ENCODE measurements at regions not wholly inside any gene's neighbourhood (a gene's known extent, or its start where the extent isn't known, plus 50 kb on each side); places are given as distances from the start of the nearest gene placed in this dataset.
"Not testable (repeated sequence)": the region's sequence is repeated elsewhere in the genome, so short reads cannot be mapped to it uniquely, and the experiment has no call there.

DNA sequence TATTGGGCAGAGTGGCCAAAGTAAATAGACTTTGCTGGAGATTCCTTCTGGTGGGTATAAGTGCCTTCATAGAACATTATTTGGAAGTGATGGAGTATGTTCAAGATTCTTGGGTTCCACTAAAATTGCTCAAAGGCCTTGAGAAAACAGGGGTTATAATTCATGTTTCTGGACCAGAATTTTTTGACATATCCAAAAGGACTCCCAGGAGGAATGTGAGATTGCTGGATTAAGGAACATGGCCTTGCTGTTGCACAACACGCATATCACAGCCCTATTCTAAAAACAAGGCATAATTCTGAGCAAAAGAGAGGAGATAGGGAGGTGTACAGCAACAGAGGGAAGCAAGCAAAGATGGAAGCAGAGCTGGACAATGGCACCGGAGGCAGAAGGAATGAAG is 111.7 kb upstream of the TNP1 start:
- no peak for DNase-seq

GRCh38 chr2:216970359-216970915 is 110.6 kb upstream of the TNP1 start:
- DNase-seq: no peak

DNA sequence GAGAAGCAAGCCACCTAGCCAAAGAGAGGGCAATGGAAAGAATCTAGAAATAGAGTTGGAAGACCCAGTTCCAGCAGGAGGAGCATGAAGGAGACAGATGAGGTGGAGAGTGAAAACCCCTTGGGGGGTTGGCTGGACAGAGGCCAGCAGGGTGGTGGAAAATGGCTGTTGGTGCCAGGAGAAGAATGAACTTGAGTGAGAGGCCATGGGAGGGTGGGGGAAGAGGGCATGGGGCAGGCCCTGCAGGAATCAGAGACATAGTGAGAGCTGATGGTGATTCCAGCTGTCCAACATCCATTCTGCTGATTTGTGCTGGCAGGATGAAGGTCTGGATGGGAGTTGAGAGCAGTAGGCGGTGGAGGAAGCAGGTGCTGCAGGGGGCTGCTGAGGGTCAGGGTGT is 108.0 kb upstream of the TNP1 start:
- no peak for DNase-seq

- no peak for DNase-seq
These were observed 100.9 kb upstream of the TNP1 start for GRCh38 chr2:216960671-216961268.

DNA sequence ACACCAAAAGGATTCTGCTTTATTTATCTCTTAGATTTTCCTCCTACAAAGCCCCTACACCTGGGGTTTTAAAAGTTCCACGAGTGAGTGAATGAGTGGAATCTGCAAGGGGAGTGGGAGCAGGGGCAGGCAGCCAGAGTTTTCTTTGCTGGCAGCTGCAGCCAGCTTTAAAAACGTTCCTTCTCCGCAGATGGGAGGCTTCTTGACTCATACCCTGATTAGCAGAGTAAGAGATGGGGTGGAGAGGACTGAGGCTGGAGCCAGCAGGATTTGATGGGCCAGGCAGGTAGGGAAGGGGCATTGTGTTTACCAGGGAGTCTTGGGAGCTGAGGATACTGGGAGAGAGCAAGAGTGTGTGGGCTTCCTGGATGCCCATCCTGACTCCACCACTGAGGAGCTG is 99.6 kb upstream of the TNP1 start:
- DNase-seq: no peak

DNA sequence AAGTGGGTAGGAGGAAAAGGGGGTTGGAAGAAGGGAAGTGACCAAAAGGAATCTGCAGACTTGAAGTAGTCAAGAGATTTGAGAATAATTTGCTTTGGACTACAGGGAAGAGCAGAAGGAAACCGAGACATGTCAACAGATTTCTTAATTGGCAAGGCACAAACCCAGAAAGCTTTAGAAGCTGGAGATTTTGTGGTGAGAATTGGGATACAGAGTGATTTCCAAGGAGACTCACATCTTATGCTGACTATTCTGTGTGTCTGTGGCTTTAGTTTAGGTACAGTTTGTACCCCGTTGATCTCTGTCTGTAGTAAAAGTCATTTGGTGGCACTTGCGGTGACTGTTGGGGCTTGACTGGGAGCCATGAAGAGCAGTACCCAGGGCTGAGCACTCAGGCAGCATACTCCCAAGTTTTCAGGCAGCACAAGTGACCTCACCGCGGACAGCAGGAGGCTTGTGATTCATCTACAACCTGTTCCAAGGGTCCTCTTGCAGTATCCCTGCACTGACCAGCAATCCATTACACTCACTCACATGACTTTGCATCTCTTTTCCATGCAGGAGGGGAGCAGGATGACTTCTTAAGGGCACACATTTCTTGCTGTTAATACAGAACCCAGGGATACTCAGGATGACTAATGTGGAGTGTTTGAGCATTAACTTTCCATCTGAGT is 97.1 kb upstream of the TNP1 start:
- no peak for DNase-seq

DNA sequence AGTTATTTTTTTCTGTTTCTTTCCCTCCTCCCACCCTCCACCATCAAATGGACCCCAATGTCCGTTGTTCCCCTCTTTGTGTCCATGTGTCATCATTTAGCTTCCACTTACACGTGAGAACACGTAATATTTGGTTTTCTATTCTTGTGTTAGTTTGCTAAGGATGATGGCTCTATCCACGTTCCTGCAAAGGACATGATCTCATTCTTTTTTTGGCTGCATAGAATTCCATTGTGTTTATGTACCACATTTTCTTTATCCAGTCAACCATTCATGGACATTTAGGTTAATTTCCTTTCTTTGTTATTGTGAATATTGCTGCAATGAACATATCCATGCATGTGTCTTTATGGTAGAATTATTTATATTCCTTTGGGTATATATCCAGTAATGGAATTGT is 91.3 kb upstream of the TNP1 start:
- DNase-seq: no peak

DNA sequence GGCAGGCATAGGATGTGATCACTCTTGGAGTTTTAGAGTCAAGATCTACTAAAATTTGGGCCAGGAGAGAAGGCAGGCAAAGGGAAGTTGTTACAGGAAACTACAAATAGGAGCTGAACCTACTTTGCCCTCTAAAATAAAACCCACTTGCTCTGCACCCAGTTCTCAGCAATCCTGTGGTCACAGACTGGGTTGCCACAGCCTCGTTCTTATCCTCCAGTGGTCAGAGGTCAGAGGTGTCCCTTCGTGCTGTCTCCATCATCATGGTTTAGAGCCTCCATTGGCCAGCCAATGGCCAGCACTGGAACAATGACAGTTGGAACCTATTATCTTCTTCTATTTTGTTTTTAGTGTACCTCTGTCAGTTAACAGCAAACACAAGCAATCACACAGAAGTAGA is 90.7 kb upstream of the TNP1 start:
- DNase-seq: no peak

GRCh38 chr2:216949700-216950413 is 90.0 kb upstream of the TNP1 start:
- DNase-seq: no peak

DNA sequence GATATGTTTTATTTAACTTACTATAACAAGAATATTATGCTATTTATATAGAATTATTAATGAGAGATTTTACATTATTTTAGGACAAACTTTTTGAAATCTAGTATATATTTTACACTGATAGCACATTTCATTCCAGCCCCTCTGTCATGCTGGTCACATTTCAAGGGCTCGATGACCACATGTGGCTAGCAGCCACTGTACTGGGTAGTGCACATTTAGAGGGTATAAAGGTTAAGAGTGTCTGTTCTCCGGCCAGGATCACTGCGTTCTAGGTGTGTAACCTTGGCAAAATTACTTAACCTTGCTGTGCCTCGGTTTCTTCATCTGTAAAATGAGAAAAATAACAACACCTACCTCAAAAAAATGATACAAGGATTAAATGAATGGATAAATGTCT is 87.2 kb upstream of the TNP1 start:
- no peak for DNase-seq

DNA sequence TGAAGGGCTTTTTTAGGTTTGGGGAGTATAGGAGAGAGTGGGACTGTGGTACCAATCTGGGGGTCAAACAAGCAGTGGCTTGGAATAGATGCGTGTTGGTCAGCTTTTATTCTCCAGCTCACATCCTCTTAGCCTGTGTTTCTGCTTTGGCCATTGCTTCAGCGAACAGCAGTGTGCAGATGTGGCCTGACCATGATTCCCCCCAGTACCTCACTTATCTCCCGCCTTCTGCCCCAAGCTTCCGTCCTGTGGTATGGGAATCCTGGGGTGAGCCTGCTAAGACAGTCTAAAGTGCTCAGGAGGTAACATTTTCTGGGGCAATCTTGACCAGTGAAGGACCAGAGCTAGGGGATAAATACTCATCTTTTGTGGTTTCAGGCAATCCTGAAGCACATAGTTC is 84.9 kb upstream of the TNP1 start:
- no peak for DNase-seq

DNA sequence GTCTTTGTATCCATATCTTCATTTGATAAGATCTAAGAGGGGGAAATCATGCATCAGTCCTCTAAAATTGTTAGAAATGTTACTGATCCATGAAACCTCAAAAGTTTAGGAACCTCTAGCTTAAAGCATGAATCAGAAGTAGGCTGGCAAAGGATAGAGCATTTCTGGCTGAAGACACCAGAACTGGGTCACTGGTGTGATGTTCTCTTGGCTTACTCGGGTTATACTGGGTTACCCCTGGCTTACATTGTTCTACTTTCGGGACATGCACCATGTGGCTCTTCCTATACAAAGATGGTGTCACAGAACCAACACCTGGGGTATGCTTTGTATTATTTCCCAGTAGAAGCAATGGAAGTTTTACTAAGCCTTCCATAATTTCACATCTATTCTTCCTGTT is 83.2 kb upstream of the TNP1 start:
- DNase-seq: no peak

DNA sequence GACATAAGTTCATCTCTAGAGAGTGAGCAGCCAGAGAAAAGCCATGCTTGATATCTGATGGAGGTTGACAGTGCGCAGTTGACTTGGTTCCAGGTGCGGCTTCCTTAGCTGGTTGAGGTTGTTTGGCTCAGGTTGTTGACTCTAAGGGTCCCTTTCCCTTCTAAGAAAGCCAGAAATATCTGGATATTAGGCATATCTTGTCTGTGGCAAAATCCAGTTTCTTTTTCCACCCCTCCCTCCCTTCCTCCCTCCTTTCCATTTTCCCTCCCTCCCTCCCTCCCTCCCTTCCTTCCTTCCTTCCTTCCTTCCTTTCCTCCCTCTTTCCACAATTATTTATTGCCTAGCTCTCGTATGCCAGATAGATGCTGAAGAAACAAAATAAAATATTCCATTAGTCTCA is 82.6 kb upstream of the TNP1 start:
- DNase-seq: no peak

GRCh38 chr2:216942016-216942415 is 82.2 kb upstream of the TNP1 start:
- no peak for DNase-seq

DNA sequence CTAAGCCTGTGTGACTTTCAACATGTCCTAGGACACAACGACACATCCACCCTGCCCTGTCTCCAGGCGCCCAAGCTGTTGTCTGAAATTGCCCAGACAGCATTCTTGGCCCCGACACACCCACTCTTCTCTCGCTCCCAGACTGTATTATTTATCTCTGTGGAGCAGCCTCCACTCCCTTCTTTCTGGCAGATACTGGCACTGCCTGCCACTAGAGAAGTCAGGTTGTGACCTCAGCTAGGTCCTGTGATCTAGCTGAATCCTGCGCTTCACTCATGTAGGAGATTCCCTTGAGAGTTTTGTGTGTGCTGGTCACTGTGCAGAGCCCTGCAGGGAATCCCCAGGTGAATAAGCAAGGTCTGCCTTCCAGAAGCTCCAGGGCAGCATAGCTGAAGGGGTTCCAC is 77.1 kb upstream of the TNP1 start:
- DNase-seq: no peak

GRCh38 chr2:216934623-216935022 is 74.8 kb upstream of the TNP1 start:
- no peak for DNase-seq

GRCh38 chr2:216934151-216934550 is 74.3 kb upstream of the TNP1 start:
- DNase-seq: no peak

- DNase-seq: no peak
These were observed 73.1 kb upstream of the TNP1 start for GRCh38 chr2:216932863-216933548.

DNA sequence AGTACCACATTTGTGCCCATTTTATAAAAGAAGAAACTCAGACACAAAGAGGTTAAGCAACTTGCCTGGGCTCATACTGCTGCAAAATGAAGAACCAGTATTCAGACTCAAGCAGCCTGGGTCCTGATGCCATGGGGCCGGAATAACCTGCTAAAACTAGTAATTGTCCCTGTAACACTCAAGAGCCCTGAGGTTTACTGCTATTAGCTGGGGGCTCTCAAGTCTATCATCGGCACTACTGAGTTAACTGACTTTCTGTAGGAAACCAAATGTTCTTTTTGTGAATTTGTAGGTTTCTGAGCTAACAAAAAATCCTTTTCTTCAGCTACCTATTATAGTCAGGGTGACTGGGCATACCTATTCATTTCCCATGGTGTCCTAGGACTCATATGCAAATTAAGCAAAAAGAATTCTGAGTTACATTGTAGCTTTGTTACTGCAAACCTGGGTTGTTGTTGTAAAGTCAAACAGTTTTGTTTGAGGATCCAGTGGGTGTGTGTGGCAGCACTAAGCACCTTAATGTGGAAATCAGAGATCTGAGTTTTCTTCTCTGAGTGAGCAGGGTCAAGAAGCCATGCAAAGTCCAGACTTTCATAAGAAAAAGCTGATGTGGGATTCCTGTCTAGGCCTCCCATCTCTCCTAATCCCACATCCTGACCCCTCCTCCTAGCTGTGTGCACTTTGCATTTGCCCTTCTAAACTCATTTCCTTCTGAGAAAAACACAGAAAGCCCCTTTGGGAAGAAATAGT is 72.4 kb upstream of the TNP1 start:
- DNase-seq: no peak

DNA sequence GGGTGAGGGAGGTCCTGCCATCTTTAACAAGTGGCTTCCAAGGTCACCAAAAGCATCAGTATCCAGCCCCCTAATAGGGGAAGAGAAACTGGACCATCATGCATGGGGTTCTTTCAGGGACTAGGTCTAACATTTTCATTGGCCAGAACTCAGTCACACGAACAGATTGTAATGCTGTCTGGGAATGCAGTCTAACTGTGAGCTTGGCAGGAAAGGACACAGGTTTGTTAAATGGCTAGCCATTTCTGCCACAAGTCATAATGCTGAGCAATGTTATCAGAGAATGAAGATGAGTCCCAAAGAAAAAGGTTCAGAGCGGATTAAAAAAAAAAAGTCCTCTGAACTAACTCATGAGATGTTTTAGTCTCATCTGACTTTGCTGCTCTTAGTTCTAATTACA is 70.9 kb upstream of the TNP1 start:
- DNase-seq: no peak

DNA sequence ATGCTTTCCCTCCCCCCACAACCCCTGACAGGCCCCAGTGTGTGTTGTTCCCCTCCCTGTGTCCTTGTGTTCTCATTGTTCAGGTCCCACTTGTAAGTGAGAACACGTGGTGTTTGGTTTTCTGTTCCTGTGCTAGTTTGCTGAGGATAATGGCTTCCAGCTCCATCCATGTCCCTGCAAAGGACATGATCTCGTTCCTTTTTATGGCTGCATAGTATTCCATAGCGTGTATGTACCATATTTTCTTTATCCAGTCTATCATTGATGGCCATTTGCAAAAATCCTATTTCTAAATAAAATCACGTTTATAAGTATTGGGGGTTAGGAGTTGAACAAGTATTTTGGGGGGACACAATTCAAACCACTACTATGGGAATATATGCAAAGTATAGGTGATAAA is 69.5 kb upstream of the TNP1 start:
- DNase-seq: not testable (repeated sequence)

GRCh38 chr2:216927163-216927562 is 67.3 kb upstream of the TNP1 start:
- no peak for DNase-seq
